Renal cortical epithelial cell (primary cell): ENCODE measurements at regions not wholly inside any gene's neighbourhood (a gene's known extent, or its start where the extent isn't known, plus 50 kb on each side); places are given as distances from the start of the nearest gene placed in this dataset.
"Not testable (repeated sequence)": the region's sequence is repeated elsewhere in the genome, so short reads cannot be mapped to it uniquely, and the experiment has no call there.

Source experiments
- DNase-seq: peaks from one replicate; pipeline ENCODE4 v3.0.0-alpha.2; 2011; ENCODE audit warnings: low read depth

DNA sequence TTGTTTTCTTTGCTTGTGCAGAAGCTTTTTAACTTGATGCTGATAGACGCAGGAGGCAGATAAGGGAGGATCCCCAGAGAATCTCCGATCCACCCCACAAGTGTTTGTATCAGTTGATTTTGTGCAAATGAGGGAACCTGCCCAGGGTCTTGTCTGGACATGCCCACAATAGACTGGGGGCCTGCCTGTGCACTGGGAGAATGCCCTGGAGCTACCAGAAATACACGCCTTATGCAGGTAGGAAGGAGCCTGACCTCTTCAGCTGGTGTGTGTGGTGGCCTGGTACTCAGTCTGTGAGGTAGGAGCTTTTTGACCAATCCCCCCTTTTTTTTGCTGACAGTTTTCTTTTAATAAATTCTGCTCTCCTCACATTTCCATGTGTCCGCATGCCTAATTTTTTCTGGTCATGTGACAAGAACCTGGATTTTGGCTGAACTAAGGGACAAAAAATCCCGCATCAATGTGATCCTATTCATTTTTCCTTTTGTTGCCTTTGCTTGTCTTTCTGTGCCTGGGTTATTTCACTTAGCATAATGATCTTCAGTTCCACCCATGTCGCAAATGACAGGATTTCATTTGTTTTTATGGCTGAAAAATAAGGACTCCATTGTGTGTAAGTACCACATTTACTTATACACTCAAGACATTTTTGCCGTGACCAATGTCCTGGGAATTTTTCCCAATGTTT, 430.6 kb upstream of the NRG3 start:
- no peak for DNase-seq

DNA sequence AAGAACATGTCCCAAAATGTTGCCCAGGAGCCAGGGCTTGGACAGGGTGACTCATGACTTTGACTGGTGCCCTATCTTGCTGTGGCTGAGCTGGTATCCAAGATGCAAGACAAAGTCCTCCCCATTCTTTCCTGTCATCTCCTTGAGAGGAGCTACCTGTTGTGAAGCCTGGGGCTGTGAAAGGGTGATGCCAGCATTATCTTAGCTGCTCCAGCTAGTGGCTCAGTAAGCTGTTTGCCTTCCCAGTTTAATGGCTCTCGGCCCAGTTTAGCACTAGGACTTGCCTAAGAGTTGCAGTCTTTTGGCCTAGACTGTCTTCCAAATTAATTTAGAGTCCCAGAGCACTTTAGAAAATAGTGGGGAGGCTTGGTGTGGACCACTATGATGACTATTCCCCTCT, 424.3 kb upstream of the NRG3 start:
- DNase-seq, result no peak

DNA sequence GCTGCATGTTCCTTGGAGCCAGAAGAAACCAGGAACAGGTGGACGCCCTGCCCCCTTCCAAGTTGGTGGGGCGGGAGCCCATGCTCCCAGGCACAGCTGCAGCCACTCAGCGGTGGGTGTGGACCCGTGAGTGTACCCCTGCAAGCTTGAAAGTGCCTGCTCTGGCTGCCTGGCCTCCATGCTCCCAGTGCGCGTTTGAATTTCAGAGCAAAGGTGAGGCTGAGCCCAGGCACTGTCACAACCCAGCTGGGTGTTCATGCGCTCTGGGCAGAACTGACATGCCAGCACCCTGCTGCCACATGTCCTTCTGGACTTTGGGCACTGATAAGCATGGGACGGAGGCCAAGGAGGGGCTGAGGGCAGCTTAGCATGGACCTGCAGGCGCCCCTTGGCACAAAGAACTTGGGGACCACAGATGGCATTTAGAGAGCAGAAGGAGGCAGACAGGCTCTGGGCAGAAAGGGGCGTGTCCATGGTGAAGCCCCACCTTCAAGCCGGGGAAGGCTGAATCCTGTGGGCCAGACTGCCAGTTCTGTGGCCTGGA, 402.0 kb upstream of the NRG3 start:
- DNase-seq, result no peak

DNA sequence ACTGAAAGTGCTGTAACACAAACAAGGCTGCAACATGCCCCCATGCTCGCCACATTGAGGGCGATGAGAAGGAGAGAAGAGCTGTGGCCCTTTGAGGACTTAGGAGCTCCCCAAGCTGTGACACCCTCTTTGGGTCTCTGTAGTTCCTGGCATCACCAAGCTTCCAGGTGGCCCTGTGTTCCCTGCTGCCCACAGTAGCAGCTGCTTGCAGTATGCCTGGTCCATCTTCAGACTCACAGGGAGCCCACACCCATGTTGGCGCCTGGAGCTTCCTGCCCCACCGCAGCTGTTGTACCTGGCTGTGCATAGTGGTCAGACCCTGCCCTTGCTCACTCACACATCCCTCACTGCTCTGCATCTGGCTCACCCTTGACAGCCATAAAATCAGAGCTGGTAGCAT, 401.2 kb upstream of the NRG3 start:
- DNase-seq, result no peak

DNA sequence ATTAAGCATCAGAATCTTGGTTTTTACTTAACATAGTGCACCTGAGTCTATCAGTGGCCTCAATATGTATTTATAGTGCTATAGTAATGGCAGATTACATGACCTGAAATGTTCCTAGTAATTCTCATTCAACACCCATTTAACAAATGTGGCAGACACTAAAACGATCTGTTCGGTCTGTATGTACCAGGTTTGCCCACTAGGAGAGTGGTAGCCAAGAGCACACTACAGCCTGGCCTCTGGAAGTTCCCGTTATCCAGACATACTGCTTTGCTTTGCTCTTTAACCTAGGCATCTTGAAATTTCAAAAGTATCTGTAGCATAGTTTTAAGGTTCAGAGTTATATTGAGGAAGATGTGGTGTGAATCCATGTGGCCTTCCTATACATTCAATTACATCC, 395.7 kb upstream of the NRG3 start:
- no peak for DNase-seq

DNA sequence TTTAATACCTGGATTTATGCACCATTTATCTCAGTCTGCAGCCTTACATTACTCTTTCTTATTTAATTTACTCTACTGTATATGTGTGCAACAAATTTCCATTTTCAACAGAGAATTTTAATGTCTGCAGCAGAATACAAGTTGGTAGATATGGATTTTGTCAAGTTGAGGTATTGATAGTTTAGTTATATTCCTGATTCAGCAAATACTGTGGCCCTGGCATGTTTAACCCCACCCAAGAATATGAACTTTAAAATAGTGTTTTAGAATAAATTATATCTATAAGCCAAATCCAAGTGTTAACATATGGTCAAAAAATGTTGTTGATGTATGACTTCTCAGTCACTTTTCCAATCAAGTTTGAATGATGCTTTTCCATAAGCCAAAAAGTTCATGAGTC, 378.4 kb upstream of the NRG3 start:
- no peak for DNase-seq

DNA sequence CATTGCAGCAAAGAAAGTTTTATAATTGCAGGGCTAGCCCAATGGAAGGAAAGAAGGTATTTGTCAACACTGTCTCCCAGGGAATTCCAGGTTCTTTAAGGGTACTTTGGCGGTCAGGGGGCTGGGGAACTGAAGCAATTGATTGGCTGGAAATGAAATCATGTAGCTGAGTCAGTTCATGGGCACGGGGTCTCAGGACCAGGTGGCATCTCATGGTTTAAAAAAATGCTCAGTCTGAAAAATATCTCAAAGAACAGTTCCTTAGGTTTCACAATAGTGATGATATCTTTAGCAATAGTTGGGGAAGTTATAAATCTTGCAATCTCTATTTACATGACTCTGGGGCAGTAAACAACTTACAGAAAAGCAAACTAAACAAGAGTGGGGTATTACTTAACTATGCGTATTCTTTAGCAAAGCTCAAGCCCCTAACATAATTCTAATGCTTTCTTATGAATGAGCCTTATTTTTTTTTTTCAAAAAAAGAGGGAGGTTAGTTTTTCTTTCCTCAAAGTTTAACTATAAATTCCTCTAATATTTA, 376.9 kb upstream of the NRG3 start:
- DNase-seq, result peak; percentile 46

DNA sequence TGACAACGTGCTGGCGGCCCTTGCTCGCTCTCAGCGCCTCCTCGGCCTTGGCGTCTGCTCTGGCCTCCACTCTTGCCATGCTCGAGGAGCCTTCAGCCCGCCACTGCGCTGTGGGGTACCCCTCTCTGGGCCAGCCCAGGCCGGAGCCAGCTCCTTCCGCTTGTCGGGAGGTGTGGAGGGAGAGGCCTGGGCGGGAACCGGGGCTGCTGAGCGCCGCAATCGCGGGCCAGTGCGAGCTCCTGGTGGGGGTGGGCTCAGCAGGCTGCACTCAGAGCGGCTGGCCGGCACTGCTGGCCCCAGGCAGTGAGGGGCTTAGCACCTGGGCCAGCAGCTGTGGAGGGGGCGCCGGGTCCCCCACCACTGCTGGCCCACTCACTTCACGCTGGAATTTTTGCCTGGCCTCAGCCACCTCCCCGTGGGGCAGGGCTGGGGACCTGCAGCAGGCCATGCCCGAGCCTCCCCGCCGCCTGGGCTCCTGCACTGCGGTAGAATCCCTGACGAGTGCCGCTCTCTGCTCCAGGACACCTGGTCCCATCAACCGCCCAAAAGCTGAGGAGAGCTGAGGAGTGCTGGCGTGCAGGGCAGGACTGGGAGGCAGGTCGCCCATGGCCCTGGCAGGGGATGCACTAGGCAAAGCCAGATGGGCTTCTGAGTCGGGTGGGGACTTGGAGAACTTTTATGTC, 372.2 kb upstream of the NRG3 start:
- DNase-seq, result no peak

DNA sequence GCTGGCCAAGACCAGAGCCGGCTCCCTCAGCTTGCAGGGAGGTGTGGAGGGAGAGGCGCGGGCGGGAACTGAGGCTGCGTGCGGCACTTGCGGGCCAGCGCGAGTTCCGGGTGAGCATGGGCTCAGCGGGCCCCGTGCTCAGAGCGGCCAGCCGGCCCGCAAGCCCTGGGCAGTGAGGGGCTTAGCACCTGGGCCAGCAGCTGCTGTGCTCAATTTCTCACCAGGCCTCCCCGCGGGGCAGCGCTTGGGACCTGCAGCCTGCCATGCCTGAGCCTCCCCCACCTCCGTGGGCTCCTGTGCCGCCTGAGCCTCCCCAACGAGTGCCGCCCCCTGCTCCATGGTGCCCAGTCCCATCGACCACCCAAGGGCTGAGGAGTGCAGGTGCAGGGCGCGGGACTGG, 369.2 kb upstream of the NRG3 start:
- not testable (repeated sequence) for DNase-seq

DNA sequence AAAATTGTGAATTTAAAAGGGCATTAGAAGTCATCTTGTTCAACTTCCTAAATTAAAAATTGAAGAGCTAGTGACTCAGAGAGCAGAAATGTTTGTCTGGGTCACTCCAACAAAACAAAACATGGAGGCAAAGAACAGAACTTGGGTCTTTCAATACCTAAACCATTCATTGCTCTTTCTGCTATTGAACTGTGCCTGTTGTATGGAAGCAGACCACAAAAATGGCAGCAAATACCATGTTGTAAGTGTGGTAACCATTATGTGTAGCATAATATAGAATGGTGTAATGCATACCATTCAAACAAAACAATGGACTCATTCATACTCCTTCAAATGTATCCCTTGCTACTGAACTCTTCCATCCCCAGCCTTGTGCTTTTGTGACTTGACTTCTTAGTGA, 360.2 kb upstream of the NRG3 start:
- DNase-seq, result no peak

DNA sequence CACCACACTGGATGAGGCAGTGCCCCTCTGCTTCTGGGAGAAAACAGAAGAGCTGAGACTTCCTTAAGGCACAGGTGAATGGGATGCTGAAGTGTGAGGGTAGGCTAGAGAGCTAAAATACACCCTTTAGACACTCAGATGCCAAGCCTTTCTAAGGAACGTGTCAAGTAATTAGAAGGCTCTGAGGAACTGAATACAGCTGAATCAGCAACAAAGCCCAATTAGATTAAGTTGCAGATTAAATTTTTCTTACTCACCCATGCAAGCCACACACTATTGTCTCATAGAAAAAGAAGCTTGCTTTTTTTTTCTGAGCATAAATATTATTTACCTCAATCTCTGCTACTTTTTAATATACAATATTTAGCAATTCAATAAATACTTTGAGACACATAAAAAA, 354.3 kb upstream of the NRG3 start:
- no peak for DNase-seq

DNA sequence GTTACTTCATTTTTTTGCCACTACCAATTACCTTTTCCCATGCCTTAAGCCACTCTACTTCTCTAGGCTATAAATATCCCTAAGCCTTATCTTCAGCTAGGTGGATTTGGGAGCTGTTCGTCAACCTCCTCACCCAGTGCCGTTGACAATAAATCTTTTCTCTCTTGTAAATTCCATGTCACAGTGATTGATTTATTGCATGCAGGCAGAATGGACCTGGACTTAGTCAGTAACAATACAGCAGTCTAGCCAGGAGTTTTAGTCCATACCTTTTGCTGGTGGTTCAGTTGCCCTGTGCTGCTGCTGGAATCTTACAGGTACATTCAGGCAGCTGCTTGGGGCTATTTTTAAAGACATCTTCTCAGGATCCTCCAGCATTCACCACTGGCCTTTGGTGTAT, 350.5 kb upstream of the NRG3 start:
- no peak for DNase-seq

DNA sequence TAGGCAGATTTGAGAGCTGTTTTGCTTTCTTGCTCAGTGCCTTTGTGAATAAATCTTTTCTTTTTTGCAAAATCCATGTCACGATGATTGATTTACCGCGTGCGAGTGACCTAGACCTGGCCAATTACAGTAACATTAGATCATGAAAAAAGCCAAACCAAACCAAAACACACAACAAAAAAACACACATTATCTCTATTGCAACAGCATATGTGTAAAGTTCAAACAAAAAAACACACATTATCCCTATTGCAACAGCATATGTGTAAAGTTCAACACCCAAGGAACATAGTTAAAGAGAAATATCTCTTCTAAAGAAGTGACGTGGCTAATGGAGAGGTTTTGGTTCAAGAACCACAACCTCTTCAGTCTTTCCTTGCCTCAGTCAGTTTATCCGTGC, 342.6 kb upstream of the NRG3 start:
- DNase-seq, result no peak

DNA sequence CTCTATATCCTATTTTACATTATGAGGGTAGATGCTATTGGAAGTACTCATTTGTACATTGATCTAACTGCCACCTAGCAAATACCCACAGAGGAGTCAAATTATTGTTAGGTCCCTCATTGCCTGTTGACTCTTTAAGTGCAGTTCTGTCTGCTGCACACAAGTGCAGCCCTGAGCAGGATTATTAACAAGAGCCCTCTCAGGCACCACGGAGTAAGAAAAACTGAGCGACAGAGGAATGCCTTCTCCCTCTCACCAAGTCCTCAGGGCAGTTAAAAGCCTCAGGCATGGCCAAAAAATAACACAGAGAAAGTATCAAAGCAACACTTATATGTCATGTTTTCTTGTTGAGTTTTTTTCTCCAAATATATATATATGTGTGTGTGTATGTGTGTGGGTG, 340.0 kb upstream of the NRG3 start:
- no peak for DNase-seq

DNA sequence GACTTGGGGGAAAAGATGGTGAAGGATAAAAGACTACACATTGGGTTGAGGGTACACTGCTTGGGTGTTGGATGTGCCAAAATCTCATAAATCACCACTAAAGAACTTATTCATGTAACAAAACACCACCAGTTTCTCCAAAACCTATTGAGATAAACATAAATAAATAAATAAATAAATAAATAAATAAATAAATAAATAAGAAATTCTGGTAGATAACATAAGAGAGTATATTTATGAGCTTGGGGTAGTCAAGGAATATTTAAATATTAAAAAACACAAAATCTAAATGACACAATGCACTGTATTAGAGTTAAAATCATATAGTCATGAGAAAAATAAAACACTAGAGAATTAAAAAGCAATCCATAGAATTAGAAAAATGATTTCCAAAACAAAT, 333.5 kb upstream of the NRG3 start:
- no peak for DNase-seq

DNA sequence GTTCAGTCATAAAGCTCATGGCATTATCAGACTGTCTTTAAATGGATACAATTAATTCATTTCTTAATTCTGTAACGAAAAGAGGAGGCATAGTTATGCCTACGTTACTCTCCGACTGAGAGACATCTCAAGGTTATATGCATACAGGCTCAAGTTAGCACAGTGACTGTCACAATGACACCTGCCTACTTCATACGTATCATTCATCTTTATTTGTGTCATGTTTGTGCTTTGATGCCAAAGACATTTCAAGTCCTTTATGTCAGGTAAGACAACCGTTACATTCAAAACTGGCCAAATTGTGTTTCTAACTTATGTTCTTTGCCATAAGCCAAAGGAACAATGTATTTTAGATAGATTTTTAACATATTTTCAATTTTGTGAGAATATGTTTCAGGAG, 328.8 kb upstream of the NRG3 start:
- DNase-seq, result no peak

DNA sequence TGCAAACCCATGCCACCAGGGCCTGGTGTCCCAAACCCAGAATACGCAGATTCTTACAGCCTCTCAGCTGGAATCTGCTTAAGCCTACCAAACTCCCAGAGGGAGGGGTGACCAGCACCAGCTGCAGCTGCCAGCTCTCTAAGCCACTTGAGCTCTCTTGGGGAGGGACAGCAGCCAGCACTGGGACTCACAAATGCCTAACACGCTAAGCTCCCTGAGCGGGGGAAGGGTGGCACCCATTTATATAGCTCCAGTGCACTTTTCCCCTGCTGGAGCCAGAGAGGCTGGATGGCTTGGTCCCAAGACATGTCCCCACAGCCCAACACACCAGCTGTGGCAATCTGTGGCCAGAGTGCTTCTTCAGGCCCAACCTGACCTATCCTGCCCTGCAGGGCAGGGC, 326.8 kb upstream of the NRG3 start:
- DNase-seq, result no peak

DNA sequence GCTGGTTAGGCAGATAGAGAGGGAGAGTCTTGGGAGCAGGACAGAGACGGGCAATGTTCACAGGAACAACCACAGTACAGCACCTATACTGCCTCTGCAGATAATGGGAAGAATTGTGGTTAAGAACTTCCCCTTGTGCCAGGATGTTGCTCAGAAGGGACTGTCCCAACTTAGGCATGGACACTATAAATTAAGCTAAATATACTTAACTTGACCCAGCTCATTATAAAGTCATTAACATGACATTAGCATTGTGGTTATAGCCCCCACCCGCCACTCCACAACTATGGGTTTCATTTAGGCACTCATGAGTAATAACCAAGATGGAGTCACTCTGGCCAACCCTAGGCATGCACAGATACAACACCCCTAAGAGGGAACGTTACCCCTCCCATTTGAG, 310.9 kb upstream of the NRG3 start:
- no peak for DNase-seq

DNA sequence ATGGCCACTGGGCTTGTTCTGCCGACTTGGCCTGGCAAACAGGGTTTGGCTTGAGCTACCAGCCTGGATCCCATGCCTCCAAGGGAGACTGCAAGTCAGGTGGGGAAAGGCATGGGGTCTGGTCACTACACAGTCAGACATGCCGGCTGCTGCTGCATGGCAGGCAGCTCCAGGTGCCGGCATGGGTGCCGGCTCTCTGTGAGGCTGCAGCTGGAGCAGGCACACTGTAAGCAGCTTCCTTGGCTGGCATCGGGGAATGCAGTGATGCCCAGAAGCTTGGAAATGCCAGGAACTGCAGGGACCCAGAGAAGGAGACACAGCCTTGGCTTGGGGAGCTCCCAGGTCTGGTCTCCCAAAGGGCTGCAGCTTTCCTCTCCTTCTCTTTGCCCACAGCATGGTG, 305.5 kb upstream of the NRG3 start:
- DNase-seq, result no peak

DNA sequence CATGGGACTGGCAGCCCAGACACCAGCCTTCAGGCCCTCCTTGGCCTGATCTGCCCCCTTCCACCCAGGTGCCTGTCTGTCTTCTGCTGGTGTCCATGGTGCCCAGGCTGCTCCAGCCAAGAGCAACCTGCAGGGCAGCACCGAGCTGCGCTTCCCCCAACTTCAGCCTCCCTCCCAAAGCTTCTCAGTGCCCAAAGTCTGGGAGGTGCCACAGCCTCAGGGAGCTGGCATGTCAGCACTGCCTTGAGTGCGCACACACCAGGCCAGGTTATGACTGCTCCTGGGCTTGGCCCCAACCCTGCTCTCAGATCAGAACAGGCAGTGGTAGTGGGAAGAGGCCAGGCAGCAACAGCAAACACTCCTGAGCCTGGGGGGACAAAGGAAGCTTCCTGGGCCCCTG, 304.6 kb upstream of the NRG3 start:
- no peak for DNase-seq

DNA sequence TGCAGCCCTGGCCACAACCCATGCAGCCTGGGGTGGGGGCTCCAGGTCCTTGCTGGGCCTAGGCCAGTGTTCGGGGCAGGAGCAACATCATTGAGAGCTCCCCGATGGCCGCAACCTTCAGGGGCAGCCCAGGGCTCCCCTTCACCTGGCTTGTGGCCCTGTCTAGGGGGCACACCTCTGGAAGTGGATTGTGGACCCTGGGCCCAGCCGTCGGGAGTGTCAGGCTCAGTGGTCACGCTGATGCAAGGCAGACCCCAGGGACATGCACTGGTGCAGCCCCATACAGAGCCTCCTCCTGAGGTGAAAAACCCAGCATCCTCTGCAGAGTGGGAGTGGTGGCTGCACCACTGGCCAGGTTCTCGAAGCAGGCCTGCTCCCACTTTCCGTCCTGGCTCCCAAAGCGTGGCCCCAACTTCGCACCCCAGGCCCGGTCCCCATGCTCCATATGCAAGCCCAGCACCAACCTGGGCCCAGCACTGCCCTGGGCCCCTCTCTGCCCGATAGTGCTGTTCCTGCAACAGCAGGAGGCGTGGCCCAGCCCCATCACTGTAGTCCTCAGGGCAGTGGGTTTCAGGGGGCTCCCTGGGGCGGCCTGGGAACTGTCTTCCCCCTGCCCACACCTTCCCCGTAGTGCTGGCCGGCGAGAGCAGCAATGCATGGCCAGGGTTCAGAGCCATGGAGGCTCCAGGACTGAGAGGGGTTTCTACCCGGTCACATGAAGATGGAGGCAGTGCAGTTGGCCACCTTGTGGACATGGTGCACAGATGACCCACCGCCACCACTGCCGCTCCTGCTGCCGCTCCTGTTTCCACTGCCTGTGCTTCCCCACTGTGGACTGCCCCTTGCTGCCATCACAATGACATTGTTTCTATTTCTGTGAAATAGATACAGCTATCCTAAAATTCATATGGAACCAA, 303.9 kb upstream of the NRG3 start:
- DNase-seq, result no peak

DNA sequence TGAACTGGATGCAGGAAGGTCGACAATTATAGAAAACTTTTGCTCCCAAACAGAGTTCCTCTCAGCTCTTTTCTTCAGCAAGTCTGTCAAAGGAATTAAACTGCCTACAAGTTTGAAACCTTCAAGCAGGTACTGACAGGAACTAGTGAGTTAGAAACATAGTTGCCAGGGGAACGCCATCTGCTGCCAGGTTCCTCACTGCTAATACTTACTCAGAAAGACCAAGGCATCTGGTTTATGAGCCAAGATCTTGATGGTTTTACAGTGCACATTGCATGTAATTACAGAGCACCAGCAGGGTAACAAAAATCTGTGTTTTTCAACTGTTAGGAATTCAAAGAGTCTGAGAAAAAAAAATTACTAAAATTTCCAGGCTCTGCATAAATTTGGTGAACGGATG, 300.0 kb upstream of the NRG3 start:
- DNase-seq, result no peak
